ENCODE measurements at regions not wholly inside any gene's neighbourhood (a gene's known extent, or its start where the extent isn't known, plus 50 kb on each side); places are given as distances from the start of the nearest gene placed in this dataset.
"Not testable (repeated sequence)": the region's sequence is repeated elsewhere in the genome, so short reads cannot be mapped to it uniquely, and the experiment has no call there.

- ATAC-seq (ENCODE audit: low FRiP score); H3K9me3 ChIP-seq (ENCODE audit: control insufficient read depth, low read length); H3K27me3 ChIP-seq (ENCODE audit: control insufficient read depth in 1 of 2, insufficient read depth in 2 of 2, low read length in 1 of 2); H3K4me1 ChIP-seq (ENCODE audit: control insufficient read depth in 1 of 2, insufficient read depth in 2 of 2, low read length in 2 of 2); H3K36me3 ChIP-seq (ENCODE audit: control insufficient read depth in 1 of 2, insufficient read depth in 2 of 2, low read length in 1 of 2); DNase-seq; H3K27ac ChIP-seq (ENCODE audit: low read depth in 1 of 2, low read length in 2 of 2); H3K4me3 ChIP-seq (ENCODE audit: low read length in 2 of 2); intact Hi-C loops (cut with DNase I): not testable (repeated sequence)
- WGBS, 2 donors = no CpG with 5 or more reads among the region's 1 CpG
Observed at GRCh38 chr10:46733635-46734261, 154.8 kb downstream of the SYT15 start.

DNA sequence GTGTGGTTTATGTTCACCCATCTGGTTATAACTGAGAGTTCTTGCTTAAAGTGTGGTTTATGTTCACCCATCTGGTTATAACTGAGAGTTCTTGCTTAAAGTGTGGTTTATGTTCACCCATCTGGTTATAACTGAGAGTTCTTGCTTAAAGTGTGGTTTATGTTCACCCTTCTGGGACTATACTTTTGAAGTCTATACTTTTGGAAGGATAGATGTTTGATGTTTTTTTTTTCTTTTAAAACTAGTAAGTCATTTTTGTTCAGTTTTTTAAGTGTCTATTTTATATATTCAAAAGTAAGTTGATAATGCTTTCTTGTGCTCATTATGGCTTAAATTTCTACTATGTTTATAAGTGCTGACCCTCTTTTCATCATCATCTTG is 155.3 kb downstream of the SYT15 start:
- H3K4me3 ChIP-seq (ENCODE audit: low read length in 2 of 2); H3K4me1 ChIP-seq (ENCODE audit: control insufficient read depth in 1 of 2, insufficient read depth in 2 of 2, low read length in 2 of 2); DNase-seq; H3K27me3 ChIP-seq (ENCODE audit: control insufficient read depth in 1 of 2, insufficient read depth in 2 of 2, low read length in 1 of 2); H3K27ac ChIP-seq (ENCODE audit: low read depth in 1 of 2, low read length in 2 of 2); ATAC-seq (ENCODE audit: low FRiP score); intact Hi-C loops (cut with DNase I); H3K36me3 ChIP-seq (ENCODE audit: control insufficient read depth in 1 of 2, insufficient read depth in 2 of 2, low read length in 1 of 2); H3K9me3 ChIP-seq (ENCODE audit: control insufficient read depth, low read length): not testable (repeated sequence)

- WGBS, 2 donors = 42 to 48% methylated on average over 12 to 15 of the region's 16 CpGs
- H3K36me3 ChIP-seq (ENCODE audit: control insufficient read depth in 1 of 2, insufficient read depth in 2 of 2, low read length in 1 of 2); H3K27me3 ChIP-seq (ENCODE audit: control insufficient read depth in 1 of 2, insufficient read depth in 2 of 2, low read length in 1 of 2); H3K9me3 ChIP-seq (ENCODE audit: control insufficient read depth, low read length); H3K27ac ChIP-seq (ENCODE audit: low read depth in 1 of 2, low read length in 2 of 2); intact Hi-C loops (cut with DNase I); DNase-seq; H3K4me1 ChIP-seq (ENCODE audit: control insufficient read depth in 1 of 2, insufficient read depth in 2 of 2, low read length in 2 of 2); H3K4me3 ChIP-seq (ENCODE audit: low read length in 2 of 2); ATAC-seq (ENCODE audit: low FRiP score): not testable (repeated sequence)
Observed at GRCh38 chr10:46739919-46740318, 161.0 kb downstream of the SYT15 start.

- intact Hi-C loops (cut with DNase I); H3K27me3 ChIP-seq (ENCODE audit: control insufficient read depth in 1 of 2, insufficient read depth in 2 of 2, low read length in 1 of 2); H3K4me1 ChIP-seq (ENCODE audit: control insufficient read depth in 1 of 2, insufficient read depth in 2 of 2, low read length in 2 of 2); H3K4me3 ChIP-seq (ENCODE audit: low read length in 2 of 2); H3K36me3 ChIP-seq (ENCODE audit: control insufficient read depth in 1 of 2, insufficient read depth in 2 of 2, low read length in 1 of 2); DNase-seq; ATAC-seq (ENCODE audit: low FRiP score); H3K9me3 ChIP-seq (ENCODE audit: control insufficient read depth, low read length); H3K27ac ChIP-seq (ENCODE audit: low read depth in 1 of 2, low read length in 2 of 2): not testable (repeated sequence)
- WGBS, 2 donors = 68 to 69% methylated on average over 11 to 13 of the region's 17 CpGs
Observed at GRCh38 chr10:46740368-46740767, 161.4 kb downstream of the SYT15 start.

- intact Hi-C loops (cut with DNase I); H3K4me1 ChIP-seq (ENCODE audit: control insufficient read depth in 1 of 2, insufficient read depth in 2 of 2, low read length in 2 of 2); H3K27ac ChIP-seq (ENCODE audit: low read depth in 1 of 2, low read length in 2 of 2); DNase-seq; ATAC-seq (ENCODE audit: low FRiP score); H3K27me3 ChIP-seq (ENCODE audit: control insufficient read depth in 1 of 2, insufficient read depth in 2 of 2, low read length in 1 of 2); H3K36me3 ChIP-seq (ENCODE audit: control insufficient read depth in 1 of 2, insufficient read depth in 2 of 2, low read length in 1 of 2); H3K4me3 ChIP-seq (ENCODE audit: low read length in 2 of 2); H3K9me3 ChIP-seq (ENCODE audit: control insufficient read depth, low read length): not testable (repeated sequence)
- WGBS, 2 donors = 87 to 96% methylated on average over 3 of the region's 3 CpGs
Observed at GRCh38 chr10:46749003-46749402, 162.2 kb upstream of the PTPN20 start.

GRCh38 chr10:46749470-46749869 is 161.8 kb upstream of the PTPN20 start:
- H3K4me1 ChIP-seq (ENCODE audit: control insufficient read depth in 1 of 2, insufficient read depth in 2 of 2, low read length in 2 of 2); DNase-seq; H3K36me3 ChIP-seq (ENCODE audit: control insufficient read depth in 1 of 2, insufficient read depth in 2 of 2, low read length in 1 of 2); H3K4me3 ChIP-seq (ENCODE audit: low read length in 2 of 2); H3K27ac ChIP-seq (ENCODE audit: low read depth in 1 of 2, low read length in 2 of 2); H3K27me3 ChIP-seq (ENCODE audit: control insufficient read depth in 1 of 2, insufficient read depth in 2 of 2, low read length in 1 of 2); ATAC-seq (ENCODE audit: low FRiP score); H3K9me3 ChIP-seq (ENCODE audit: control insufficient read depth, low read length); intact Hi-C loops (cut with DNase I): not testable (repeated sequence)
- whole genome bisulfite sequencing, 2 donors = 82 to 91% methylated on average over 1 to 2 of the region's 2 CpGs

GRCh38 chr10:46753763-46754162 is 157.5 kb upstream of the PTPN20 start:
- H3K27me3 ChIP-seq (ENCODE audit: control insufficient read depth in 1 of 2, insufficient read depth in 2 of 2, low read length in 1 of 2); H3K9me3 ChIP-seq (ENCODE audit: control insufficient read depth, low read length); intact Hi-C loops (cut with DNase I); DNase-seq; H3K36me3 ChIP-seq (ENCODE audit: control insufficient read depth in 1 of 2, insufficient read depth in 2 of 2, low read length in 1 of 2); ATAC-seq (ENCODE audit: low FRiP score); H3K27ac ChIP-seq (ENCODE audit: low read depth in 1 of 2, low read length in 2 of 2); H3K4me1 ChIP-seq (ENCODE audit: control insufficient read depth in 1 of 2, insufficient read depth in 2 of 2, low read length in 2 of 2); H3K4me3 ChIP-seq (ENCODE audit: low read length in 2 of 2): not testable (repeated sequence)
- 77 to 84% methylated on average over 2 to 3 of the region's 5 CpGs for WGBS, 2 donors

GRCh38 chr10:46761471-46761870 is 149.8 kb upstream of the PTPN20 start:
- intact Hi-C loops (cut with DNase I); ATAC-seq (ENCODE audit: low FRiP score); H3K4me3 ChIP-seq (ENCODE audit: low read length in 2 of 2); H3K4me1 ChIP-seq (ENCODE audit: control insufficient read depth in 1 of 2, insufficient read depth in 2 of 2, low read length in 2 of 2); DNase-seq; H3K27ac ChIP-seq (ENCODE audit: low read depth in 1 of 2, low read length in 2 of 2); H3K27me3 ChIP-seq (ENCODE audit: control insufficient read depth in 1 of 2, insufficient read depth in 2 of 2, low read length in 1 of 2); H3K36me3 ChIP-seq (ENCODE audit: control insufficient read depth in 1 of 2, insufficient read depth in 2 of 2, low read length in 1 of 2); H3K9me3 ChIP-seq (ENCODE audit: control insufficient read depth, low read length): not testable (repeated sequence)

- H3K4me3 ChIP-seq (ENCODE audit: low read length in 2 of 2); H3K36me3 ChIP-seq (ENCODE audit: control insufficient read depth in 1 of 2, insufficient read depth in 2 of 2, low read length in 1 of 2); H3K27me3 ChIP-seq (ENCODE audit: control insufficient read depth in 1 of 2, insufficient read depth in 2 of 2, low read length in 1 of 2); ATAC-seq (ENCODE audit: low FRiP score); DNase-seq; H3K27ac ChIP-seq (ENCODE audit: low read depth in 1 of 2, low read length in 2 of 2); H3K9me3 ChIP-seq (ENCODE audit: control insufficient read depth, low read length); H3K4me1 ChIP-seq (ENCODE audit: control insufficient read depth in 1 of 2, insufficient read depth in 2 of 2, low read length in 2 of 2); intact Hi-C loops (cut with DNase I): not testable (repeated sequence)
- 68 to 77% methylated on average over 4 to 7 of the region's 8 CpGs for WGBS, 2 donors
Observed at GRCh38 chr10:46768515-46769291, 142.5 kb upstream of the PTPN20 start.

All from aorta (tissue), 5 donors.